ENCODE measurements at regions not wholly inside any gene's neighbourhood (a gene's known extent, or its start where the extent isn't known, plus 50 kb on each side); places are given as distances from the start of the nearest gene placed in this dataset.

DNA sequence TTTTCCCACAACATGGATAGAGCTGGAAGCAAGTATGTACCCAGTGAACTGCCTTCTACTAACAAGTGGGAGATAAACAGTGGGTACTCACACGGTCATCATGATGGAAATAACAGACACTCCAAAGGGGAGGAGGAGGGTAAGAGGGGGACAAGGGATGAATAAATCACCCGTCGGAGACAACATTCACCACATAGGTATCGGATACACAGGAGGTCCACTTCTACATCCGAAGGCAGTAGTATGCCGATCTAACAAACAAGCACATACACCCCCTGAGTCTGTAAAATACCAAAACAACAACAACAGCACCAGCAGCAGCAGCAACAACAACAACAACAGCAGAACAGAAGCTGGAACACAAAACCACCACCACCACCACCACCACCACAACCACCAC lies 1943.2 kb upstream of the DEFB115 start:
- TF ChIP-seq FOSL2 (IDR thresholded peaks at IDR 0.05; ENCODE audit: borderline replicate concordance, low read depth) (no peak), CTCF (IDR thresholded peaks at IDR 0.05) (no peak), GABPA (IDR thresholded peaks at IDR 0.05; ENCODE audit: low read depth) (no peak), TAF1 (IDR thresholded peaks at IDR 0.05; ENCODE audit: borderline replicate concordance, low read depth, low read length) (no peak), CHD2 (IDR thresholded peaks at IDR 0.05; ENCODE audit: low read length, partially characterized antibody) (no peak), TEAD4 (IDR thresholded peaks at IDR 0.05; ENCODE audit: borderline replicate concordance, insufficient read depth) (no peak), SIN3A (IDR thresholded peaks at IDR 0.05; ENCODE audit: borderline replicate concordance, low read depth, low read length) (no peak), TCF12 (IDR thresholded peaks at IDR 0.05) (no peak), EP300 (IDR thresholded peaks at IDR 0.05; ENCODE audit: borderline replicate concordance in 1 of 2, low read depth in 1 of 2, low read length in 1 of 2) (no peak), USF2 (IDR thresholded peaks at IDR 0.05; ENCODE audit: borderline replicate concordance, low read depth, low read length) (no peak)
- TF ChIP-seq, protein P1, sequence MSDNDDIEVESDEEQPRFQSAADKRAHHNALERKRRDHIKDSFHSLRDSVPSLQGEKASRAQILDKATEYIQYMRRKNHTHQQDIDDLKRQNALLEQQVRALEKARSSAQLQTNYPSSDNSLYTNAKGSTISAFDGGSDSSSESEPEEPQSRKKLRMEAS (IDR thresholded peaks at IDR 0.05; ENCODE audit: low read depth), result no peak
